ENCODE measurements at regions not wholly inside any gene's neighbourhood (a gene's known extent, or its start where the extent isn't known, plus 50 kb on each side); places are given as distances from the start of the nearest gene placed in this dataset.

- TF ChIP-seq, protein P1, sequence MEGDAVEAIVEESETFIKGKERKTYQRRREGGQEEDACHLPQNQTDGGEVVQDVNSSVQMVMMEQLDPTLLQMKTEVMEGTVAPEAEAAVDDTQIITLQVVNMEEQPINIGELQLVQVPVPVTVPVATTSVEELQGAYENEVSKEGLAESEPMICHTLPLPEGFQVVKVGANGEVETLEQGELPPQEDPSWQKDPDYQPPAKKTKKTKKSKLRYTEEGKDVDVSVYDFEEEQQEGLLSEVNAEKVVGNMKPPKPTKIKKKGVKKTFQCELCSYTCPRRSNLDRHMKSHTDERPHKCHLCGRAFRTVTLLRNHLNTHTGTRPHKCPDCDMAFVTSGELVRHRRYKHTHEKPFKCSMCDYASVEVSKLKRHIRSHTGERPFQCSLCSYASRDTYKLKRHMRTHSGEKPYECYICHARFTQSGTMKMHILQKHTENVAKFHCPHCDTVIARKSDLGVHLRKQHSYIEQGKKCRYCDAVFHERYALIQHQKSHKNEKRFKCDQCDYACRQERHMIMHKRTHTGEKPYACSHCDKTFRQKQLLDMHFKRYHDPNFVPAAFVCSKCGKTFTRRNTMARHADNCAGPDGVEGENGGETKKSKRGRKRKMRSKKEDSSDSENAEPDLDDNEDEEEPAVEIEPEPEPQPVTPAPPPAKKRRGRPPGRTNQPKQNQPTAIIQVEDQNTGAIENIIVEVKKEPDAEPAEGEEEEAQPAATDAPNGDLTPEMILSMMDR (IDR thresholded peaks at IDR 0.05; ENCODE audit: borderline replicate concordance, extremely low read depth, low read length, poor library complexity, severe bottlenecking): no peak
- TF ChIP-seq EZH2 (IDR thresholded peaks at IDR 0.05; ENCODE audit: borderline replicate concordance, low read depth, low read length, severe bottlenecking): no peak
Observed at GRCh38 chr12:77572371-77572770, 258.3 kb upstream of the NAV3 start.
